AG04450 (cell line): ENCODE measurements at regions not wholly inside any gene's neighbourhood (a gene's known extent, or its start where the extent isn't known, plus 50 kb on each side); places are given as distances from the start of the nearest gene placed in this dataset.

Experiments
- CTCF ChIA-PET: fragments of 300-600, 350-600 bp; formaldehyde crosslinking; extraction: SDS; loops from one replicate; lab custom pipeline; 2022; ENCODE audit warnings: antibody characterized with exemption, inconsistent platforms; lab: Charles Lee
- POLR2A ChIA-PET: fragments of 350-600 bp; formaldehyde crosslinking; extraction: SDS; loops from one replicate; lab custom pipeline; 2021; ENCODE audit warnings: antibody characterized with exemption, inconsistent platforms; lab: Yijun Ruan, JAX
- DNase-seq: peaks from one replicate; pipeline ENCODE4 v3.0.0-alpha.2; 2011; ENCODE audit warnings: low read depth, low spot score
- H3K27ac ChIP-seq: one replicate; pipeline ENCODE4 v1.5.1; 2012; ENCODE audit warnings: low read depth, low read length, control low read depth
- H3K27me3 ChIP-seq: one replicate; pipeline ENCODE4 v1.6.0; 2012; ENCODE audit warnings: low read length; ENCODE audit not compliant: control insufficient read depth, insufficient read depth
- H3K4me3 ChIP-seq: 2 replicates; pipeline ENCODE4 v1.5.1; 2011; ENCODE audit warnings: mild to moderate bottlenecking, low read depth, low read length, control low read depth
- H3K9me3 ChIP-seq: 2 replicates; pipeline ENCODE4 v1.5.1; 2012; ENCODE audit warnings: low read length; ENCODE audit not compliant: control insufficient read depth, insufficient read depth
- TF ChIP-seq, protein P1 (sequence below): IDR thresholded peaks from 2 replicates; pipeline ENCODE4 v1.5.1; 2011; ENCODE audit warnings: low read depth, low read length, control low read depth, inconsistent platforms

DNA sequence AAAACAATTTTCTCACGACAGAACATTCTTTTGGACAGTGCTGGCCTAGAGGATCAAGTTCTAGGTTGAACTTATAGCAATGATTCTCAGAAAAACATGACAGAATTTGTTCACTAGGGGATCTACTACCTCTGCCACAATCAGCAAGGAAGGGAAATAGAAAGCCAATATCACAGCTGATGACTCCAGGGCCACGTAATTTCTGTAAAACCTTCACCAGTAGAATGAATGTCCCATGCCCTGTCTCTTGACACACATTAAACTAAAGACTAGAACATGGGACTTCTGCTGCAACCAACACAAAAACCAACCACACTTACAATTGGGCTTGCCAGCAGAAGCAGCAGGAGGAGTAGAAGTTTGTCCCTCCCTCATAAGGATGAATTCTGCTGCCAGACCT lies 86.0 kb upstream of the NPFFR2 start:
- no peaks in the 10 kb centered on the region for H3K27me3 ChIP-seq
- TF ChIP-seq, protein P1, sequence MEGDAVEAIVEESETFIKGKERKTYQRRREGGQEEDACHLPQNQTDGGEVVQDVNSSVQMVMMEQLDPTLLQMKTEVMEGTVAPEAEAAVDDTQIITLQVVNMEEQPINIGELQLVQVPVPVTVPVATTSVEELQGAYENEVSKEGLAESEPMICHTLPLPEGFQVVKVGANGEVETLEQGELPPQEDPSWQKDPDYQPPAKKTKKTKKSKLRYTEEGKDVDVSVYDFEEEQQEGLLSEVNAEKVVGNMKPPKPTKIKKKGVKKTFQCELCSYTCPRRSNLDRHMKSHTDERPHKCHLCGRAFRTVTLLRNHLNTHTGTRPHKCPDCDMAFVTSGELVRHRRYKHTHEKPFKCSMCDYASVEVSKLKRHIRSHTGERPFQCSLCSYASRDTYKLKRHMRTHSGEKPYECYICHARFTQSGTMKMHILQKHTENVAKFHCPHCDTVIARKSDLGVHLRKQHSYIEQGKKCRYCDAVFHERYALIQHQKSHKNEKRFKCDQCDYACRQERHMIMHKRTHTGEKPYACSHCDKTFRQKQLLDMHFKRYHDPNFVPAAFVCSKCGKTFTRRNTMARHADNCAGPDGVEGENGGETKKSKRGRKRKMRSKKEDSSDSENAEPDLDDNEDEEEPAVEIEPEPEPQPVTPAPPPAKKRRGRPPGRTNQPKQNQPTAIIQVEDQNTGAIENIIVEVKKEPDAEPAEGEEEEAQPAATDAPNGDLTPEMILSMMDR, result no peak
- POLR2A ChIA-PET, result no interaction called here
- DNase-seq, result no peak
- H3K9me3 ChIP-seq, result no peaks in the 10 kb centered on the region
- H3K27ac ChIP-seq, result no peak overlapping the region
- H3K4me3 ChIP-seq, result no peak overlapping the region
- CTCF ChIA-PET, result no interaction called here

DNA sequence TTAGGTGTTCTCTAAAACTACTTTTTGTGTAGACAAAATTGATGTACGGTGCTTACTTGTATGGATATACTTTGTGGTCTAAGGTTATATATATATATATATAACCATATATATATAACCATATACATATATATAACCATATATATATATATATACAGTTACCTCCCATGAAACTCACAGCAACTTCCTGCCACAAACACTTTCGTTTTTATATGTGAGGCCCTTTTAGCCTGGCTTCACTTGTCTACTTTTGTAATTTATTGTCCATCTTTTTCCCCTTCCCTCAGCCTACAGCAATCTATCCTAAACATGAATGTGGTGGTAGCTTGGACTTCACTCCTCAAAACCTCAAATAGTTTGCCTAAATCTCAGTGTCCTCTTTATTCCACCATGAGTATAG lies 72.8 kb upstream of the NPFFR2 start:
- POLR2A ChIA-PET, result no interaction called here
- Histone ChIP-seq H3K9me3 (no peaks in the 10 kb centered on the region), H3K4me3 (no peak overlapping the region), H3K27me3 (no peaks in the 10 kb centered on the region), H3K27ac (no peak overlapping the region)
- DNase-seq, result no peak
- TF ChIP-seq, protein P1, result no peak
- CTCF ChIA-PET, result no interaction called here

DNA sequence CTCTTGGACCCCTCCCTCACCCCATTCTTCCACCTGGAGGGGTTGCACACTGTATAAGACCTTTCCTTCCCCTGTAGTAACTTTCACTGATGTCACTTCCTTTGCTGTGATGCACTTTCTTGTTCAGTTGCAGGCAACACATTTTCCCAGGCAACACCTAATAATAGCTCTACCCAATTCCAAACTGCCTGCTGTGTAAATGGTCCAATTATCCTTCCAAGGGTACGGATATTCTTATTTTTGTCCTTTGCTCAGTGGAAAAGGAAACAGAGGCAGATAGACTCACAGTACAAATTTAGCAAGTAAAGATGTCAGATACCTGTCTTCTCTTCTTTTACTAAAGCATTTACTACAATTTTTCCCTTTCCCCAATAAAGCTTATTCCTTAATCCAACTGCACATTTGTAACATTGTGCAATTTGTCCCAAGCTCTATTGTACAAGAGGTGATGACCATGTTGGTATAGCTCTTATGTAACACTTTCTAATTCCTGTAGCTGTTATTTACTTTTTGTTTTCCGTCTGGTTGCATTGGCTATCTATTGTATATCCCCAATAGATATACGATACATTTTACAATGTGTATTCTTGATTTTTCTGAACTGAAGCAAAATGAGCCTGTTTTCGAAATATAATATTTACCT lies 69.1 kb upstream of the NPFFR2 start:
- ChIA-PET POLR2A (no interaction called here), CTCF (no interaction called here)
- H3K9me3 ChIP-seq, result no peaks in the 10 kb centered on the region
- DNase-seq, result no peak
- no peak overlapping the region for H3K4me3 ChIP-seq
- no peaks in the 10 kb centered on the region for H3K27me3 ChIP-seq
- no peak overlapping the region for H3K27ac ChIP-seq
- TF ChIP-seq, protein P1, result no peak

DNA sequence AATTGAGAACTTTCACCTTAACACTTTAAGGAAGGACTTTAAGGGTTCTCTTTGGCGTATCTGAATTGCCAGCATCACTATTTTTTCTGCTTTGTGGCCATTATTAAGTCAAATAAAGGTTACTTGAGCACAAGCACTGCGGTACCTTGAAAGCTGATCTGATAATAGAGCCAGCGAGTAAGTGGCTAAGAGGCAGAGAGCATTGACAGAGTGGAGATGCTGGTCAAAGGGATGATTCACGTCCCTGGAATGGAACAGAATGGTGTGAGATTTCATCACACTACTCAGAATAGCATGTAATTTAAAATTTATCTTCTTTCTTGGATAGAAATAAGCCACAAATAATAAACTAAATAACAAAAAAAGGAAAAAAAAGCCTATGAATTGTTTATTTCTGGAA lies 57.1 kb upstream of the NPFFR2 start:
- H3K4me3 ChIP-seq, result no peak overlapping the region
- no peaks in the 10 kb centered on the region for H3K9me3 ChIP-seq
- H3K27ac ChIP-seq, result no peak overlapping the region
- DNase-seq, result no peak
- H3K27me3 ChIP-seq, result no peaks in the 10 kb centered on the region
- ChIA-PET POLR2A (no interaction called here), CTCF (no interaction called here)
- TF ChIP-seq, protein P1, result no peak

- Histone ChIP-seq H3K27me3 (no peaks in the 10 kb centered on the region), H3K4me3 (no peak overlapping the region), H3K9me3 (no peaks in the 10 kb centered on the region), H3K27ac (no peak overlapping the region)
- CTCF ChIA-PET, result no interaction called here
- TF ChIP-seq, protein P1, result no peak
- POLR2A ChIA-PET, result no interaction called here
- no peak for DNase-seq
Observed at GRCh38 chr4:71976523-71976922, 55.3 kb upstream of the NPFFR2 start.
